Umbilical cord (tissue), 1 donor: ENCODE measurements at regions not wholly inside any gene's neighbourhood (a gene's known extent, or its start where the extent isn't known, plus 50 kb on each side); places are given as distances from the start of the nearest gene placed in this dataset.

Experiments
- DNase-seq: peaks from one replicate; pipeline ENCODE4 v3.0.0-alpha.2; 2015; ENCODE audit warnings: low spot score

DNA sequence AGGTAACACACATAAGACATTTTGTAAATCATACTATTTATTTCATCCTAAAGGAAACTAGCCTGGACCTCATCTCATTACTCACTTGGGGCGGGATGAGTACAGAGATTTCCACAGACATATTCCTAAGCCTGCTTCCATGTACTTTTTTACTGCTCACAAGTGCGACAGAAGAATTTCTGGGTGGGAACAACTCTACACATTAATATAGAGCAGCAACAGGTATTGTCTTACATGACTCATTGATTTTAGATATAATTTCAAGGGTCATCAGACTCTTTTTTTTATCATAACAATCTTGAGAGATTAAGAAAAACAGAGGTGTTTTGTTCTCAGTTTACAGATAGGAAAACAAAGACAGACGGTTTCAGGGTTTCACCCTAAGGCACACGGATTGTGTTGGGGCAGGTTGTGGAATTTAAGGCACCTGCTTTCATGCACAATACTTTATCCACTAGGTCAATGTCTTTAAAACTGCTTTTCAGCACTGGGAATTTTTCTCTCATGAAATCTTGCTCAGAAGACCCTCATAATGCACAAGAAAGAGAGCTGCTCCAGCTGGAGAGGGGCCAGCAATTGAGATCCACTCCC lies 186.7 kb upstream of the CDIN1 start:
- DNase-seq, result peak; percentile 45

DNA sequence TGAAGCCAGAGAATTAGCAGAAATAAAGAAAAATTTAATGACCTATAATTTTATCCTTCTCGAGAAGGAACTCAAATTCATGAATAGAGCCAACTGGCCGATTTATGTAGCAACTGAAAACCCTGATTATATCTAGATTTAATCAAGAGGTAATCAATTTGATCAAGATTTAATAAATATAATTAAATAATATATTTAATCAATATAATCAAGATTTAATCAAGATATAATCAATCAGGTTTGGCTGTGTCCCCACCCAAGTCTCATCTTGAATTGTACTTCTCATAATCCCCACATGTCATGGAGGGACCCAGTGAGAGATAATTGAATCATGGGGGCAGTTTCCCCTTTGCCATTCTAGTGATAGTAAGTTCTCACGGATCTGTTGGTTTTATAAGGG lies 181.2 kb upstream of the CDIN1 start:
- DNase-seq, result no peak

GRCh38 chr15:36399276-36399675 lies 180.2 kb upstream of the CDIN1 start:
- DNase-seq, result no peak

DNA sequence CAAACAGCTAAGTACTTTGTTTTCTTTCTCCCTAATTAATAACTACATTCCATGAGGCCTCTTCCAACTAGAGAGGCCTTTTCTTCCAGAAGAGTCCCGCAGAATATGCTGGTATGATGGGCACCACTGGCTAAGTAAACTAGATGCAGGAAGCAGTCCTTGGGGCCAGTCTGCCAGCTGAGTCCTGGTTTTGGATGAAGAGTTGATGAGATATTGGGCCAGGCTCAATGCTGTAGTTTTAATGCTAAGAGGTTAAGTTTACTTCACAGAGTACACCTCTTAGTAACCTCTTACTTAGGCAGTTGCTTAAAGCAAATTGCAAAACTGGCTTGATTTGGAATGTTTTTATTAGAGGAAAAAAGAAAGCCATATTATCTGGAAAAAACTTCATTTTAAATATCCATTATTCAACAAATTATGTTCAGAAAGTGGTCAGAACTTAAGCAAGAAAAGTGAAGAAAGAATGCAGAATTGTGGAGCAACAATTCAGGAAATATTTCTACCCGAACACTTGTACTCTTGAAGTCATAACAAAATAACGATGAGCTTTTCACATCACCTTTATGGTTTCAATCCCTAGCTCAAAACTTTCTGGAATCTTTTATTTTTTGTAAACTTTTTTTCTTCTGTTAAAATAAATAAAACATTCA lies 178.4 kb upstream of the CDIN1 start:
- DNase-seq, result no peak

DNA sequence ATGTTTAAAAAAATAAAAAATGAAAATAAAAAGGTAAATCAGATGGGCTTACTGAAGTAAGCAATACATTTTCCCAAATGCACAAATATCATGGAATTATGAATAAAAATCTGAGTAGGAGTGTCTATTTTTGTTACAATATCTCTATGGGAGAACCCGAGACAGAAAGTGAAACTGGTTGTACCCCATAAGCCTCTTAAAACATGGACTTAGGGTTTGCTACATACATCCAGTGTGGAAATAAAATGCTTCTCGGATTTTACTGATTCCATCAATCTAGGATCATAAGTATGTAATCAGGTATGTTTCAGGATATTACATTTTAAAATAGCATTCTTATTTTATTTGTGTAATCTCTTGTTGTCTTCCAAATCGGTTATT lies 177.8 kb upstream of the CDIN1 start:
- no peak for DNase-seq

- no peak for DNase-seq
These were observed 176.1 kb upstream of the CDIN1 start for GRCh38 chr15:36403351-36403750.

- no peak for DNase-seq
These were observed 173.1 kb upstream of the CDIN1 start for GRCh38 chr15:36406366-36406765.

GRCh38 chr15:36406911-36407310 lies 172.5 kb upstream of the CDIN1 start:
- no peak for DNase-seq

DNA sequence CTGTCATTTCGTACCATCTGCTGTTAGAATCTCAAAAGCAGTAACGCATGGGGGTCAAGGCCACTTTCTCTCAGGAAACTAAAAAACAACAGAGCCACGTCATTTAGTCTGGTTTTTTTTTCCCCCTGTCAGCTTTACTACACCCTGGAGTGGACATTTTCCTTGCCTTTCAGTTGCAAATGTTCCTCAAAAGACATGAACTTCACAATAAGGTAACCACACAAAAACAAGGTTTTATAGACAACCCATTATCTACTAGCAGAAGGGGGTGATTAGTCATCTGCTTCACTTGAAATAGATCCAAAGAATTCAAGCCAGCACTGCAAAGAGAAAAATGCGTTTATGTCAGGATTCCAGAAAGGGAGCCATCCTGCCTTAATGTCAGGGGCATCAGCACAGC lies 171.8 kb upstream of the CDIN1 start:
- DNase-seq, result peak; percentile 39

DNA sequence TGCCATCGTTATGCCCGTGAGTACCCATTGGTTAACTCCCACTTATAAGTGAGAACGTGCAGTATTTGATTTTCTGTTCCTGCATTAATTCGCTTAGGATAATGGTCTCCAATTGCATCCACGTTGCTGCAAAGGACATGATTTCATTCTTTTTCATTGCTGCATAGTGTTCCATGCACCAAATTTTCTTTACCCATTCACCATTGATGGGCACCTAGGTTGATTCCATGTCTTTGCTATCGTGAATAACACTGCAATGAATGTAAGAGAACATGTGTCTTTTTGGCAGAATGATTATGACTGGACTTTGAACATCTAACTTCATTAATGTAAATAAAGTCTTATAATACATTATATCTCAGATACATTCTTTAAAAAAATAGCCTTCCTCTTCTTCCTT lies 169.6 kb upstream of the CDIN1 start:
- no peak for DNase-seq

DNA sequence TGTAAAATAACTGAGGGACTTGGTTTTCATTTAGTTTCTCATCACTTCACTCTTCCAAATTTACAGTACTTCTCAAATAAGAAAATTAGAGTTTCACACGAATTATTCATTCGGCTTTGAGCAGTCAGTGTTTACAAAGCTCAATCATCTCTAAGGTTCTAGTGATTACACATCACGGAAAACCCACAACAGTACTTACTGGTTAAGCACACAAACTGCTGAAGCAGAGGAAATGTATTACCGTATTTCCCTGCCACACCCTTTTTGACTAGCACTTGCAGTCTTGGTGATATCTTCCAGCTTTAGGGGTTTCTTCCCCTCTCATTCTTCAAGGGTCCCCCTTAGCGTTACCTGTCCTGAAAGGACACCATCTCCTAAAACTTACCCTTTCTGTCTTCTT lies 164.8 kb upstream of the CDIN1 start:
- peak; percentile 8 for DNase-seq

- peak; percentile 82 for DNase-seq
These were observed 163.8 kb upstream of the CDIN1 start for GRCh38 chr15:36415643-36416042.

DNA sequence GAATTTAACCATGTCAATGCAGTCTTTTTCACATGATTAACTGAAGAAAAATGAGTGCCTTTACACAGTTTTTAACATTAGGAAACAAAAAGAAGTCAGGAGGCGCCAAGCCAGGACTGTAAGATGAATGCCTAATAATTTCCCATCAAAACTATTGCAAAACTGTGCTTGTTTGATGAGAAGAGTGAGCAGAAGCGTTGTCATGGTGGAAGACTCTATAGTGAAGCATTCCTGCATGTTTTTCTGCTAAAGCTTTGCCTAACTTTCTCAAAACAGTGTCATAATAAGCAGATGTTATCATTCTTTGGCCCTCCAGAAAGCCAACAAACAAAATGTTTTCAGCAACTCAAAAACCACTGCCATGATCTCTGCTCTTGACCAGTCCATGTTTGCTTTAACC lies 156.8 kb upstream of the CDIN1 start:
- DNase-seq, result no peak

GRCh38 chr15:36426691-36427090 lies 152.7 kb upstream of the CDIN1 start:
- DNase-seq, result no peak

DNA sequence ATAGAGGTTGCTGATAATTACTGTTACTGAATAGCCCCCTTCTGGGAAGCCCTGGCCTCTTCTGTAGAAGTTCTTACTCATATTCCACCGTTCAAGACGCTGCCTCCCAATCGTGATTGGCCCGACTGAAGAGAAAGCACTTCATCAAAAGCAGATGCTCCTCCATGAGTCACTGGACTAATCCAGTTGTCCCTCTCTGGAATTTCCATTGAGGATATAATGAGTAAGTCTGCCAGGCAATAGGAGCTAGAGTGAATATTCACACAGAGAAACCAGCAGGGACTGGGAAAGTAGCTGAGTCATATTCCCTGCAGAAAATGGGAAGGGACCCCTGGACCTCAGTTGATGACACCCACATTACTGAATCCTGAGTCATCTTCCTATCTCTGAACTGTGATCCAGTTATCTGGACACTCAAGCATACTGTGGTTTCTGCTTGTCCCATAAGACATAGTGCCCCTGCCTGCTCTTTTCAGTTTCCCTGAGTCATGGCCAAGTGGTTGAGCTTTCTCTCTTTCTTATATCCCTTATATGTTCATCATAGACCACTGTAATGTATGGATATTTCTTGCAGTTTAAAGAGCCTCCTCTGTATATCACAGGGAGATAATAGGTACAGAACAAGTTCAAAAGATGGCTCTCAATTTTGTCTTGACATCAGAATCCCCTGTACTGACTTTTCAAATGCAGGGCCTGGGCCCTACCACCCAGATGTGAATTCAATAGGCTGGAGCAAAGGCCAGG lies 151.2 kb upstream of the CDIN1 start:
- peak; percentile 95 for DNase-seq

DNA sequence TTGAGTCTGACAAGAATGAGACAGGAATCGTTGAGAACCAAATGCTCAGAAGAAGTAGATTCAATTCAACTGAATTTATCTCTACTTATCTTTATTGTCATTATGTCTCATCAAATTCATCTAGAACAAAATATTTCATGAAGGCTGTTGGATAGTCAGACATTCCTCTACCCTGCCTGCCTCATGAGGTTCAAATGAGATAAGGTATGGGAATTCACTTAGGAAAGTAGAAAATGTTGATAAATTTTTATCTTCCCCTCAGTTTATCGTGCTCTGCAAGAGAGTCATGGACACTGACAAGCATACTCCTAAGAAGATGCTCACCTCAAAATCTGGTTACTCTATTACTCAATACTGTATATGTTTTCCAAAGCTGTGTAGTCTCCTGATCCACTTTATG lies 149.7 kb upstream of the CDIN1 start:
- no peak for DNase-seq

DNA sequence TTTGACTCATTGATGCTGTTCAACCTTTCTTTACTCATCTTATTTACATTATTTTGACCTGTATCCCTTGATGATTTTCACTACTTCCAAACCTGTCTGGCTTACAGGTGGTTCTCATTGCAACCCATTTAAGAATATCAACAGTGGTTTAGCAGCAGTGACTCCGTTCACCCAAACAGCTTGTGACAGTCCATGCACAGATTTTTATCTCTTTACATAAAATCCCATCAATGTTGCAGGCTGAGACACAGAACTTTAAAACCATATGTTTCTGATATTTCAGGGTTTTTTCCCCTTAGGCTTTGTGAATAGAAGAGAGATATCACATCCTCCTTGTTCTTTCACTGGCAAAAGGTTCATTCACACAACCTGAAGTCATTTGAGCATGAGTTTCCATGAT lies 149.1 kb upstream of the CDIN1 start:
- DNase-seq, result no peak

DNA sequence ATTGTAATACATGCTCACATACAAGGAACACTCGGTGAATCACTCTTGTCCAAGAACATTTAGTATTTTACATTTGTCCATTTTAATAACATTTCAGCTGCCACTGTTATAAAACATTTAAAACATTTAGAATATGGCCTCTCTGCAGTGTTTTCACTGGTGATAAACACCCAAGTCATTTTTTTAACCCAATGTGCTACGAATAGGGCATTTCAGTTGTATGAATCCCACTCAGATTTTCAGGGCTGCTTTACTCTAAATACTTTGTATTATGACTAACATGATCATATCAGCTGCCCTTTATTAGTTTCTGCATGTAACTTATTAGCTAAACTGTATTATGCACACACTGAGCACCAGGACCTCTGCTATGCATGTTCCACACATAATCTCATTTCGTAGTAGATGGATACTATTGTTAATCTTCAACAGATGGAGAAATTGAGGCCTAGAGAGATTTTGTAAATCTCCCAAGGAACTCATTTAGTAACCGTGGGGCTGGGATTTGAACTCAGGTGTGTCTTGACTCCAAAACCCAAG lies 148.6 kb upstream of the CDIN1 start:
- no peak for DNase-seq

- no peak for DNase-seq
These were observed 147.3 kb upstream of the CDIN1 start for GRCh38 chr15:36432161-36432560.

DNA sequence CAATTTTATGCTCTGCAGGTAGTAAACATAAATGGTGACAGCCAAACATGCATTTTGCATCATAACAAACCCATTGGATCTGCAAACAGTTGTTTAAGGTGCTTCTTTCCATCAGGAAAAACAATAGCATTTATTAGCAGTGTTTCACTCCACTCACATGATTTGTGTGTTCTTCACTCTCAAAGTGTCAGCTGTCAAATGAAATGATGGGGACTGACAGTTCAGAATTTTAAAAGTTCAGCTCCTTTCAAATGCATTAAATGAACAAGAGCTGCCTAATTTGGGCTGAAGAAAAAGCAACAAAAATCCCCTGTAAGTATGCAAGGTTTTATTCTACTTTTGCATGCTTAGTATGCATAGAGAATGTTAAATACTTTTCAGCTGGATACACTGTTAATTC lies 145.2 kb upstream of the CDIN1 start:
- DNase-seq, result no peak

- DNase-seq, result no peak
These were observed 140.9 kb upstream of the CDIN1 start for GRCh38 chr15:36438499-36438898.

DNA sequence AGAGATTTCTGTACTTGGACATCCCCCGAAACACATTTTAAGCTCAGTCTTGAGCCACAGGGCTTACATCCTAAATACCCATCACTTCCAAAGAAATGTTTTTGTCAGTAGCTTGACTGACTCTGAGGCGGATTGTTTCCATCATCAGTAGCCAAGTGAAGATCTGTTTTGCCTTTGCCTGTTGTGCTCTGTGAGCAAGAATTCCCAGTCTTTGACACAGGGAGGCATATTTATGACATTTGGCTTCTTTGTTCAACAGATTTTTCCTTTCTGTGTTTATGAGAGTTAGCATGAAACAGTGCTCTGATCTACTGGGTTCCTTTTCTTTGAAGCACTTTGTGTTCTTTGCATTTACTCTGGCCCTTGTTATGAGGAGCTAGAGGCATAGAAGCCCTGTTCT lies 132.1 kb upstream of the CDIN1 start:
- no peak for DNase-seq

GRCh38 chr15:36448418-36448817 lies 131.0 kb upstream of the CDIN1 start:
- DNase-seq, result no peak
